ENCODE measurements at regions not wholly inside any gene's neighbourhood (a gene's known extent, or its start where the extent isn't known, plus 50 kb on each side); places are given as distances from the start of the nearest gene placed in this dataset.

- no peak for TF ChIP-seq CTCF (IDR thresholded peaks at IDR 0.05; ENCODE audit: insufficient read depth, low read depth, low read length)
- no peak for DNase-seq (ENCODE audit: low read depth)
Measured at GRCh38 chr6:30272032-30272431, 54.7 kb upstream of the TRIM39 start.

DNA sequence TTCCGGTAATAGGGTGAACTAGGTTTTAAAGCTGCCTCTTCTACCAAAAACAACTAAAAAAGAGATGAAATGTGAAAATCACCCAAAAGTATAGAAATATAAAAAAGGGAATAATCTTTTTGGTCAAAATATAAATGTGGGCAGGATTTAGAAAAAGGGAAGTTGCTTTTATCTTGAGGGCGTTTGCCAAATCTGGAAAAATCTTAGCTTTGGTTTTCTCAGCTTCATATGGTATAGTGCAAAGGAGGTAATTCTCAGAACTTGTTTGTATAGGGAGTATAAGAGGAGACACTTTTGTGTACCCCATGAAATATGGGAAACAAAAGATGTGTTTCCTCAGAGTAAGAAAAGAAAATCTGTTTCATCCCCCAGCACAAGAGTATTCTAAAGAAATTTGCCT is 54.2 kb upstream of the TRIM26 start:
- H3K4me3 ChIP-seq (ENCODE audit: low read depth, low read length) = no peak overlapping the region
- DNase-seq (ENCODE audit: low read depth) = no peak
- no peak for TF ChIP-seq CTCF (IDR thresholded peaks at IDR 0.05; ENCODE audit: insufficient read depth, low read depth, low read length)

More at GRCh38 chr6:30272032-30272431, 54.7 kb upstream of the TRIM39 start:
- no peak overlapping the region for H3K4me3 ChIP-seq (ENCODE audit: low read depth, low read length)

DNA sequence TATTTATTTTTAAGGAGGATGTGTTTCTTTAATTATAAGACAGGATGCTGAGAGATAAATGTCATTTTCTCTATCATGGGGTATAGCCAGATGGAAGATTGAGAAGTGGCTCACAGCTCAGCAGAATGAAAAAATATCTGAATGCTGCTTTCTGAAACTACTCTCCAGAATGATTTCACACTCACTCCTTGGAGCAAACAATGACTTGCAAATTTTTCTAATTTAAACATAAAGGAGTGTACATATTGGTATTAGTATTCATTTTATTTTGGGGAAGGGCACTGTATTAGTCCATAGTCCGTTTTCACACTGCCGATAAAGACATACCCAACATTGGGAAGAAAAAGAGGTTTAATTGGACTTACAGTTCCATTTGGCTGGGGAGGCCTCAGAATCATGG is 52.4 kb upstream of the TRIM26 start:
- no peak overlapping the region for H3K4me3 ChIP-seq (ENCODE audit: low read depth, low read length)
- DNase-seq (ENCODE audit: low read depth) = no peak
- no peak for TF ChIP-seq CTCF (IDR thresholded peaks at IDR 0.05; ENCODE audit: insufficient read depth, low read depth, low read length)

- no peak for DNase-seq (ENCODE audit: low read depth)
- H3K4me3 ChIP-seq (ENCODE audit: low read depth, low read length) = no peak overlapping the region
- no peak for TF ChIP-seq CTCF (IDR thresholded peaks at IDR 0.05; ENCODE audit: insufficient read depth, low read depth, low read length)
Measured at GRCh38 chr6:30265181-30265580, 52.0 kb upstream of the TRIM26 start.

DNA sequence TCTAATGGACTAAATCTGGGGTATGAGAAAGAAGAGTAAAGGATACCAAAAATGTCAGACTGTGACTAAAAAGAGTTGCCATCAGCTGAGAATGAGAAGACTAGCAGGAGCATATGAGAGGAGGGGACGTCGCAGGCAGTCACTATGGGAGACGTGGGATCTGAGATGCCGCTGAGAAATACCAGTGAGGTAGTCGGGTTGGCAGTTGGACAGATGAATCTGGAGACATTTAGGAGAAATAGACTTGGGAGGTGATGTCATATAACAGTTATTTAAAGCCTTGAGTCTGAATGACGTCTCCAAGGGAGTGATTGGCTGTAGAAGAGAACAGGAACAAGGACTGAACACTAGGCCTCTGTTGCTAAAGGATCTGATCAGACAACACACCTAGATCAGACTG is 51.5 kb upstream of the TRIM26 start:
- DNase-seq (ENCODE audit: low read depth) = no peak
- TF ChIP-seq CTCF (IDR thresholded peaks at IDR 0.05; ENCODE audit: insufficient read depth, low read depth, low read length) = no peak
- no peak overlapping the region for H3K4me3 ChIP-seq (ENCODE audit: low read depth, low read length)

DNA sequence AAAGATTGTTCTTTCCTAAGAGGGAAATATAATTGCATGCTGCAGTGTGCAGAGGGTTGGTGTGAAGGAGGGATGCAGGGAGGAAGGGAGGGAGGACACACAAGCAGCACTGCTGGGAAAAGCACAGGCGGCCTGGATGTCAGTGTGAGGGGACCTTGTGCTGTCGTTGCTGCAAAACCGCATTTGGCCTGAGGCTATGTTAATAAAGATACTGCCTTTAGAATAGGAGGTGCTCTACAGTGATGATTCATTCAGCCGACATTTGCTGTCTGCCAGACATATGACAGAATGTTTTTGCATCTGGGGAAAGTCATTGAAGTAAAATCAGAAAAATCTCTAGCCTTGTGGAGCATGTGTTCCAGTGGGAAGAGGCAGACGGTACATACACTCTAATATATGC is 50.5 kb upstream of the TRIM26 start:
- DNase-seq (ENCODE audit: low read depth) = peak; percentile 55
- no peak for TF ChIP-seq CTCF (IDR thresholded peaks at IDR 0.05; ENCODE audit: insufficient read depth, low read depth, low read length)
- no peak overlapping the region for H3K4me3 ChIP-seq (ENCODE audit: low read depth, low read length)

Data from fibroblast of villous mesenchyme (primary cell).